ENCODE measurements at regions not wholly inside any gene's neighbourhood (a gene's known extent, or its start where the extent isn't known, plus 50 kb on each side); places are given as distances from the start of the nearest gene placed in this dataset.

- TF ChIP-seq POLR2A (IDR thresholded peaks at IDR 0.05; ENCODE audit: low read depth, low read length) (no peak), TAF1 (IDR thresholded peaks at IDR 0.05; ENCODE audit: borderline replicate concordance, low read depth, low read length) (no peak), POLR2AphosphoS5 (IDR thresholded peaks at IDR 0.05; ENCODE audit: low read depth, low read length) (no peak)
- FAIRE-seq: no peak
- no peak for DNase-seq (ENCODE audit: insufficient read length)
Measured at GRCh38 chr20:57088436-57088835, 178.0 kb downstream of the BMP7 start.

GRCh38 chr20:57089699-57090144 is 176.7 kb downstream of the BMP7 start:
- DNase-seq (ENCODE audit: insufficient read length) (peak; percentile 73), FAIRE-seq (peak; percentile 78)
- no peak for TF ChIP-seq POLR2AphosphoS5 (IDR thresholded peaks at IDR 0.05; ENCODE audit: low read depth, low read length)
- TF ChIP-seq POLR2A (IDR thresholded peaks at IDR 0.05; ENCODE audit: low read depth, low read length): no peak
- TF ChIP-seq TAF1 (IDR thresholded peaks at IDR 0.05; ENCODE audit: borderline replicate concordance, low read depth, low read length): no peak

GRCh38 chr20:57090590-57091560 is 175.6 kb downstream of the BMP7 start:
- FAIRE-seq (no peak), DNase-seq (ENCODE audit: insufficient read length) (no peak)
- TF ChIP-seq POLR2AphosphoS5 (IDR thresholded peaks at IDR 0.05; ENCODE audit: low read depth, low read length) (no peak), TAF1 (IDR thresholded peaks at IDR 0.05; ENCODE audit: borderline replicate concordance, low read depth, low read length) (no peak), POLR2A (IDR thresholded peaks at IDR 0.05; ENCODE audit: low read depth, low read length) (no peak)

- no peak for DNase-seq (ENCODE audit: insufficient read length)
- no peak for FAIRE-seq
- no peak for TF ChIP-seq POLR2AphosphoS5 (IDR thresholded peaks at IDR 0.05; ENCODE audit: low read depth, low read length)
- no peak for TF ChIP-seq POLR2A (IDR thresholded peaks at IDR 0.05; ENCODE audit: low read depth, low read length)
- TF ChIP-seq TAF1 (IDR thresholded peaks at IDR 0.05; ENCODE audit: borderline replicate concordance, low read depth, low read length): no peak
Measured at GRCh38 chr20:57091748-57092111, 174.7 kb downstream of the BMP7 start.

GRCh38 chr20:57092112-57092899 is 174.1 kb downstream of the BMP7 start:
- peak; percentile 69 for DNase-seq (ENCODE audit: insufficient read length)
- FAIRE-seq: peak; percentile 66
- no peak for TF ChIP-seq POLR2A (IDR thresholded peaks at IDR 0.05; ENCODE audit: low read depth, low read length)
- no peak for TF ChIP-seq POLR2AphosphoS5 (IDR thresholded peaks at IDR 0.05; ENCODE audit: low read depth, low read length)
- TF ChIP-seq TAF1 (IDR thresholded peaks at IDR 0.05; ENCODE audit: borderline replicate concordance, low read depth, low read length): no peak

GRCh38 chr20:57092900-57093530 is 173.4 kb downstream of the BMP7 start:
- TF ChIP-seq TAF1 (IDR thresholded peaks at IDR 0.05; ENCODE audit: borderline replicate concordance, low read depth, low read length): no peak
- TF ChIP-seq POLR2AphosphoS5 (IDR thresholded peaks at IDR 0.05; ENCODE audit: low read depth, low read length): no peak
- TF ChIP-seq POLR2A (IDR thresholded peaks at IDR 0.05; ENCODE audit: low read depth, low read length): no peak
- DNase-seq (ENCODE audit: insufficient read length) (no peak), FAIRE-seq (no peak)

- DNase-seq (ENCODE audit: insufficient read length): no peak
- TF ChIP-seq TAF1 (IDR thresholded peaks at IDR 0.05; ENCODE audit: borderline replicate concordance, low read depth, low read length) (no peak), POLR2A (IDR thresholded peaks at IDR 0.05; ENCODE audit: low read depth, low read length) (no peak), POLR2AphosphoS5 (IDR thresholded peaks at IDR 0.05; ENCODE audit: low read depth, low read length) (no peak)
- FAIRE-seq: no peak
Measured at GRCh38 chr20:57093766-57094165, 172.7 kb downstream of the BMP7 start.

- DNase-seq (ENCODE audit: insufficient read length) (no peak), FAIRE-seq (no peak)
- no peak for TF ChIP-seq POLR2AphosphoS5 (IDR thresholded peaks at IDR 0.05; ENCODE audit: low read depth, low read length)
- no peak for TF ChIP-seq TAF1 (IDR thresholded peaks at IDR 0.05; ENCODE audit: borderline replicate concordance, low read depth, low read length)
- no peak for TF ChIP-seq POLR2A (IDR thresholded peaks at IDR 0.05; ENCODE audit: low read depth, low read length)
Measured at GRCh38 chr20:57094252-57094891, 172.1 kb downstream of the BMP7 start.

GRCh38 chr20:57094991-57095390 is 171.4 kb downstream of the BMP7 start:
- no peak for DNase-seq (ENCODE audit: insufficient read length)
- no peak for FAIRE-seq
- TF ChIP-seq TAF1 (IDR thresholded peaks at IDR 0.05; ENCODE audit: borderline replicate concordance, low read depth, low read length) (no peak), POLR2AphosphoS5 (IDR thresholded peaks at IDR 0.05; ENCODE audit: low read depth, low read length) (no peak), POLR2A (IDR thresholded peaks at IDR 0.05; ENCODE audit: low read depth, low read length) (no peak)

GRCh38 chr20:57095426-57095825 is 171.0 kb downstream of the BMP7 start:
- no peak for FAIRE-seq
- no peak for DNase-seq (ENCODE audit: insufficient read length)

More at GRCh38 chr20:57095426-57095825, 171.0 kb downstream of the BMP7 start:
- TF ChIP-seq POLR2AphosphoS5 (IDR thresholded peaks at IDR 0.05; ENCODE audit: low read depth, low read length) (no peak), POLR2A (IDR thresholded peaks at IDR 0.05; ENCODE audit: low read depth, low read length) (no peak), TAF1 (IDR thresholded peaks at IDR 0.05; ENCODE audit: borderline replicate concordance, low read depth, low read length) (no peak)
